ENCODE measurements at regions not wholly inside any gene's neighbourhood (a gene's known extent, or its start where the extent isn't known, plus 50 kb on each side); places are given as distances from the start of the nearest gene placed in this dataset.

GRCh38 chr3:51610708-51611107 lies 60.3 kb upstream of the TEX264 start:
- no peaks in the 10 kb centered on the region for H4K20me1 ChIP-seq (replicated peaks; ENCODE audit: control insufficient read depth, insufficient read depth, low read length)
- no peak overlapping the region for H2AFZ ChIP-seq (ENCODE audit: low read depth, low read length)
- FAIRE-seq (no peak), ATAC-seq (no peak), DNase-seq (ENCODE audit: extremely low read depth in 1 of 4, low spot score in 3 of 4) (no peak)
- whole genome bisulfite sequencing (ENCODE audit: insufficient coverage, low coverage, missing lambda C conversion rate), result 20% methylated on average over 1 of the region's 1 CpG
- intact Hi-C loops (cut with micrococcal nuclease), result no loop called here
- H3K4me1 ChIP-seq (replicated peaks in 1 of 2; ENCODE audit: control insufficient read depth in 2 of 2, insufficient read depth in 2 of 2, low read length in 2 of 2), result no peaks in the 10 kb centered on the region
- no peak overlapping the region for H3K4me3 ChIP-seq
- H3K9me3 ChIP-seq (replicated peaks; ENCODE audit: control insufficient read depth, insufficient read depth, low read depth, low read length), result no peaks in the 10 kb centered on the region
- H3K4me2 ChIP-seq (ENCODE audit: insufficient read depth, low read length), result no peak overlapping the region
- CTCF ChIA-PET (ENCODE audit: low intra/inter-chr PET ratio), result no interaction called here
- no peaks in the 10 kb centered on the region for H3K9me1 ChIP-seq (ENCODE audit: control insufficient read depth, insufficient read depth, low read length)
- POLR2A ChIA-PET, result no interaction called here
- H3K27me3 ChIP-seq (ENCODE audit: control insufficient read depth in 2 of 2, insufficient read depth in 2 of 2, low read length in 2 of 2), result no peaks in the 10 kb centered on the region
- no peak overlapping the region for H3K27ac ChIP-seq (ENCODE audit: extremely low read depth, low read depth, low read length)
- BruUV-seq (replicated peaks), result no TSS peak
- H3K79me2 ChIP-seq (ENCODE audit: control insufficient read depth, insufficient read depth, low read length), result no peaks in the 10 kb centered on the region
- no peak overlapping the region for H3K9ac ChIP-seq (ENCODE audit: insufficient read depth in 1 of 2, low read depth in 2 of 2, low read length in 2 of 2)
- TF ChIP-seq FIP1L1 (IDR thresholded peaks at IDR 0.05; ENCODE audit: low read depth, low read length, poor library complexity, severe bottlenecking) (no peak), ASH1L (IDR thresholded peaks at IDR 0.05; ENCODE audit: borderline replicate concordance, low read depth, partially characterized antibody) (no peak), MEF2D (tag; conservative IDR thresholded peaks at IDR 0.05; ENCODE audit: low read depth) (no peak), PML (IDR thresholded peaks at IDR 0.05; ENCODE audit: low read length) (no peak), ZC3H4 (CRISPR knock-in tag; IDR thresholded peaks at IDR 0.05; ENCODE audit: borderline replicate concordance) (no peak), SMARCA4 (IDR thresholded peaks at IDR 0.05) (no peak), SAFB (IDR thresholded peaks at IDR 0.05; ENCODE audit: borderline replicate concordance, low read depth, low read length) (no peak), ARID1B (IDR thresholded peaks at IDR 0.05) (no peak), CTCFL (IDR thresholded peaks at IDR 0.05; ENCODE audit: borderline replicate concordance, insufficient read depth, low read depth, low read length, poor library complexity, severe bottlenecking) (no peak), ZNF217 (CRISPR knock-in tag; IDR thresholded peaks at IDR 0.05) (no peak), MAZ (CRISPR knock-in tag; conservative IDR thresholded peaks at IDR 0.05 in 1 of 2, IDR thresholded peaks at IDR 0.05 in 1 of 2) (no peak), RBM34 (IDR thresholded peaks at IDR 0.05; ENCODE audit: borderline replicate concordance, insufficient read depth, low read length) (no peak), BCLAF1 (IDR thresholded peaks at IDR 0.05; ENCODE audit: borderline replicate concordance in 1 of 2, control insufficient read depth in 1 of 2, low read depth in 2 of 2, low read length in 1 of 2) (no peak), SRSF7 (optimal IDR thresholded peaks at IDR 0.05; ENCODE audit: low read depth, low read length) (no peak)
- H3K36me3 ChIP-seq (ENCODE audit: control insufficient read depth, insufficient read depth, low read length), result no peaks in the 10 kb centered on the region
- in situ Hi-C loops (cut with MboI), result no loop called here

Data from K562 (cell line).